DOHH2 (cell line): ENCODE measurements at regions not wholly inside any gene's neighbourhood (a gene's known extent, or its start where the extent isn't known, plus 50 kb on each side); places are given as distances from the start of the nearest gene placed in this dataset.
"Not testable (repeated sequence)": the region's sequence is repeated elsewhere in the genome, so short reads cannot be mapped to it uniquely, and the experiment has no call there.

ENCODE experiments used
- H3F3A ChIP-seq: fragments of 200-600 bp; sonication (generic), shearing (Covaris generic); 2 replicates; pipeline ENCODE4 v1.6.0; 2016; ENCODE audit warnings: antibody characterized with exemption, mild to moderate bottlenecking; ENCODE audit not compliant: control insufficient read depth, insufficient read depth
- H3K27ac ChIP-seq: fragments of 200-600 bp; sonication (generic); 2 replicates; pipeline ENCODE4 v1.5.1; 2014; ENCODE audit warnings: low read depth, mild to moderate bottlenecking, low read length, moderate library complexity
- H3K27me3 ChIP-seq: fragments of 200-600 bp; sonication (generic); 2 replicates; pipeline ENCODE4 v1.6.1; 2014; ENCODE audit warnings: mild to moderate bottlenecking, low read length, mixed read lengths; ENCODE audit not compliant: control insufficient read depth
- H3K36me3 ChIP-seq: fragments of 200-600 bp; sonication (generic); 2 replicates; pipeline ENCODE4 v1.6.1; 2014; ENCODE audit warnings: mild to moderate bottlenecking, low read length, moderate library complexity, mixed read lengths; ENCODE audit not compliant: control insufficient read depth
- H3K4me1 ChIP-seq: fragments of 200-600 bp; sonication (generic); 2 replicates; pipeline ENCODE4 v1.6.1; 2014; ENCODE audit warnings: mild to moderate bottlenecking, low read length, mixed read lengths; ENCODE audit not compliant: control insufficient read depth
- H3K4me2 ChIP-seq: fragments of 200-600 bp; sonication (generic); 2 replicates; pipeline ENCODE4 v1.6.0; 2014; ENCODE audit warnings: mild to moderate bottlenecking, low read length, moderate library complexity
- H3K4me3 ChIP-seq: fragments of 200-600 bp; sonication (generic); 2 replicates; pipeline ENCODE4 v1.5.1; 2014; ENCODE audit warnings: mild to moderate bottlenecking, low read length, mixed read lengths
- H3K79me2 ChIP-seq: fragments of 200-600 bp; sonication (generic); 2 replicates; pipeline ENCODE4 v1.6.1; 2014; ENCODE audit warnings: mild to moderate bottlenecking, low read length, mixed read lengths; ENCODE audit not compliant: control insufficient read depth
- H3K9me2 ChIP-seq: fragments of 200-600 bp; sonication (generic); replicated peaks from 2 replicates; pipeline ENCODE4 v1.6.1; 2014; ENCODE audit warnings: mild to moderate bottlenecking, low read length, mixed read lengths; ENCODE audit not compliant: control insufficient read depth
- H3K9me3 ChIP-seq: fragments of 200-600 bp; sonication (generic); 2 replicates; pipeline ENCODE4 v1.6.1; 2014; ENCODE audit warnings: antibody characterized with exemption, low read length, mixed read lengths; ENCODE audit not compliant: control insufficient read depth, insufficient read depth
- H4K20me1 ChIP-seq: fragments of 200-600 bp; sonication (generic); 2 replicates; pipeline ENCODE4 v1.6.0; 2014; ENCODE audit warnings: low read depth, mild to moderate bottlenecking, antibody characterized with exemption, low read length, moderate library complexity; ENCODE audit not compliant: control insufficient read depth, insufficient read depth
- CTCF ChIP-seq: fragments of 200-600 bp; sonication (generic); IDR thresholded peaks from one replicate; pipeline ENCODE4 v1.5.1; 2014; ENCODE audit warnings: antibody characterized with exemption, mild to moderate bottlenecking, low read depth, low read length; ENCODE audit not compliant: poor library complexity, severe bottlenecking
- EZH2phosphoT487 ChIP-seq: fragments of 200-600 bp; sonication (generic); IDR thresholded peaks from 2 replicates; pipeline ENCODE4 v1.6.1; 2017; ENCODE audit warnings: borderline replicate concordance, mild to moderate bottlenecking, antibody characterized with exemption, low read length, moderate library complexity, mixed read lengths

- no peaks in the 10 kb centered on the region for H3K27me3 ChIP-seq
- H3K4me3 ChIP-seq, result no peak overlapping the region
- no peaks in the 10 kb centered on the region for H3K79me2 ChIP-seq
- H3K9me2 ChIP-seq, result no peaks in the 10 kb centered on the region
- no peaks in the 10 kb centered on the region for H4K20me1 ChIP-seq
- no peaks in the 10 kb centered on the region for H3F3A ChIP-seq
- H3K36me3 ChIP-seq, result no peaks in the 10 kb centered on the region
- no peak overlapping the region for H3K27ac ChIP-seq
- H3K4me1 ChIP-seq, result no peaks in the 10 kb centered on the region
- no peak overlapping the region for H3K4me2 ChIP-seq
- H3K9me3 ChIP-seq, result no peaks in the 10 kb centered on the region
- TF ChIP-seq CTCF (no peak), EZH2phosphoT487 (no peak)
Observed at GRCh38 chr10:44253769-44254462, 131.0 kb downstream of the CXCL12 start.

- not testable (repeated sequence) for H3K9me3 ChIP-seq
Observed at GRCh38 chr10:44252631-44253030, 132.3 kb downstream of the CXCL12 start.

GRCh38 chr10:44249933-44250332 lies 135.0 kb downstream of the CXCL12 start:
- H3K27me3 ChIP-seq, H3K79me2 ChIP-seq, H3K4me2 ChIP-seq, H3K4me1 ChIP-seq, H3K36me3 ChIP-seq, H3K9me2 ChIP-seq, H3F3A ChIP-seq, H3K4me3 ChIP-seq, H4K20me1 ChIP-seq, H3K27ac ChIP-seq, H3K9me3 ChIP-seq: not testable (repeated sequence)

More at GRCh38 chr10:44252631-44253030, 132.3 kb downstream of the CXCL12 start:
- not testable (repeated sequence) for H3K9me2 ChIP-seq, H3K79me2 ChIP-seq, H3K4me1 ChIP-seq, H3K27ac ChIP-seq, H3K27me3 ChIP-seq, H3F3A ChIP-seq, H3K4me3 ChIP-seq, H3K4me2 ChIP-seq, H4K20me1 ChIP-seq, H3K36me3 ChIP-seq

GRCh38 chr10:44249490-44249889 lies 135.4 kb downstream of the CXCL12 start:
- TF ChIP-seq CTCF, result no peak
- TF ChIP-seq EZH2phosphoT487, result no peak
- H3F3A ChIP-seq, result no peaks in the 10 kb centered on the region
- no peak overlapping the region for H3K27ac ChIP-seq
- H3K4me1 ChIP-seq, result no peaks in the 10 kb centered on the region
- no peaks in the 10 kb centered on the region for H3K27me3 ChIP-seq
- no peaks in the 10 kb centered on the region for H3K36me3 ChIP-seq
- no peak overlapping the region for H3K4me3 ChIP-seq
- H3K9me2 ChIP-seq, result no peaks in the 10 kb centered on the region
- H3K79me2 ChIP-seq, result no peaks in the 10 kb centered on the region
- no peaks in the 10 kb centered on the region for H3K9me3 ChIP-seq
- no peak overlapping the region for H3K4me2 ChIP-seq
- no peaks in the 10 kb centered on the region for H4K20me1 ChIP-seq

- H3K9me3 ChIP-seq, H4K20me1 ChIP-seq, H3K4me3 ChIP-seq, H3K79me2 ChIP-seq, H3K27ac ChIP-seq, H3K9me2 ChIP-seq, H3K27me3 ChIP-seq, H3F3A ChIP-seq, H3K4me1 ChIP-seq, H3K4me2 ChIP-seq, H3K36me3 ChIP-seq: not testable (repeated sequence)
Observed at GRCh38 chr10:44246700-44247099, 138.2 kb downstream of the CXCL12 start.

GRCh38 chr10:44246287-44246686 lies 138.6 kb downstream of the CXCL12 start:
- not testable (repeated sequence) for H3K27ac ChIP-seq, H3K36me3 ChIP-seq, H3K27me3 ChIP-seq, H3K79me2 ChIP-seq, H3K4me2 ChIP-seq, H3K9me3 ChIP-seq, H3K4me3 ChIP-seq, H3F3A ChIP-seq, H3K9me2 ChIP-seq, H3K4me1 ChIP-seq, H4K20me1 ChIP-seq
